HepG2 (cell line): ENCODE measurements at regions not wholly inside any gene's neighbourhood (a gene's known extent, or its start where the extent isn't known, plus 50 kb on each side); places are given as distances from the start of the nearest gene placed in this dataset.

Experiments
- ATAC-seq: fragments of 200-7000 bp; cut with Tn5 transposase; 3 replicates; pipeline ENCODE4 v1.9.1; 2020; ENCODE audit warnings: mild to moderate bottlenecking, moderate library complexity
- BruUV-seq: library from RNA; stranded (reverse); fragments of 400-500 nt; replicated peaks from 2 replicates; lab custom pipeline; 2021; lab: Mats Ljungman, UMichigan
- CTCF ChIA-PET: fragments of 300-600 bp; formaldehyde crosslinking; extraction: SDS; loops from one replicate; lab custom pipeline; 2021; ENCODE audit warnings: low total read pairs, inconsistent platforms, low intra/inter-chr PET ratio; lab: Yijun Ruan, JAX
- POLR2A ChIA-PET: fragments of 350-600 bp; sonication (Branson Sonifier 250); formaldehyde crosslinking; loops from one replicate; lab custom pipeline; 2020; ENCODE audit warnings: antibody characterized with exemption, inconsistent platforms; lab: Yijun Ruan, JAX
- DNase-seq: peaks from one replicate; pipeline ENCODE4 v3.0.0-alpha.2; 2015; ENCODE audit warnings: low spot score
- FAIRE-seq: peaks from 3 replicates; lab custom pipeline; 2011; peaks lifted over from hg19 to GRCh38; lab: Jason Lieb, UNC
- H2AFZ ChIP-seq: one replicate; pipeline ENCODE4 v1.6.1; 2011; ENCODE audit warnings: low read length, inconsistent platforms
- H3K27ac ChIP-seq: fragments of 300-600 bp; 3 replicates; pipeline ENCODE4 v1.8.0; 2011; ENCODE audit warnings: mixed run types, mild to moderate bottlenecking, mixed read lengths, low read length, inconsistent platforms; ENCODE audit not compliant: insufficient read depth; ENCODE audit errors: extremely low read length
- H3K27me3 ChIP-seq, 2 experiments: fragments of 200-600 bp in 1 of 2; 2 replicates in 1 of 2; 3 replicates in 1 of 2; pipeline versions ENCODE4 v1.6.0 to v1.8.0; 2011; ENCODE audit warnings: low read length in 2 of 2, mild to moderate bottlenecking in 2 of 2, moderate library complexity in 2 of 2, inconsistent platforms in 1 of 2; ENCODE audit not compliant: insufficient read depth in 2 of 2, control insufficient read depth in 1 of 2
- H3K36me3 ChIP-seq, 2 experiments: fragments of 200-600 bp in 1 of 2; replicated peaks in 1 of 2; 2 replicates in 1 of 2; 3 replicates in 1 of 2; pipeline versions ENCODE4 v1.5.1 to v1.8.0; 2011; ENCODE audit warnings: low read length in 2 of 2, inconsistent platforms in 1 of 2; ENCODE audit not compliant: insufficient read depth in 2 of 2, control insufficient read depth in 1 of 2
- H3K4me1 ChIP-seq: 2 replicates; pipeline ENCODE4 v1.5.1; 2012; ENCODE audit warnings: low read length, inconsistent platforms; ENCODE audit not compliant: insufficient read depth
- H3K4me2 ChIP-seq: 2 replicates; pipeline ENCODE4 v1.6.0; 2011; ENCODE audit warnings: low read depth, low read length, inconsistent platforms
- H3K4me3 ChIP-seq, 3 experiments: fragments of 200-600 bp in 1 of 3; sonication (generic), shearing (Covaris generic) in 1 of 3; replicated peaks in 1 of 3; 2 replicates each; pipeline ENCODE4 v1.5.1; 2011 to 2016; ENCODE audit warnings: low read length in 3 of 3, inconsistent platforms in 2 of 3, low read depth in 2 of 3, mild to moderate bottlenecking in 2 of 3, control low read depth in 1 of 3, mixed read lengths in 1 of 3; ENCODE audit not compliant: insufficient read depth in 1 of 3
- H3K79me2 ChIP-seq: one replicate; pipeline ENCODE4 v1.6.1; 2011; ENCODE audit warnings: low read length, inconsistent platforms; ENCODE audit not compliant: insufficient read depth
- H3K9ac ChIP-seq: 2 replicates; pipeline ENCODE4 v1.6.0; 2011; ENCODE audit warnings: mild to moderate bottlenecking, low read depth, low read length, inconsistent platforms; ENCODE audit not compliant: insufficient read depth
- H3K9me3 ChIP-seq: 2 replicates; pipeline ENCODE4 v1.5.1; 2012; ENCODE audit warnings: mild to moderate bottlenecking, low read length
- H4K20me1 ChIP-seq: 2 replicates; pipeline ENCODE4 v1.6.0; 2011; ENCODE audit warnings: inconsistent platforms, mild to moderate bottlenecking, low read length, moderate library complexity; ENCODE audit not compliant: insufficient read depth
- AFF4 ChIP-seq: sonication (generic); formaldehyde crosslinking; IDR thresholded peaks from 2 replicates; pipeline ENCODE4 v1.4.0; 2020; ENCODE audit warnings: missing genetic modification reagents
- AGO2 ChIP-seq: fragments of 200-400 bp; formaldehyde crosslinking; optimal IDR thresholded peaks from 2 replicates; pipeline ENCODE3; 2017; ENCODE audit warnings: mild to moderate bottlenecking, low read depth, low read length, moderate library complexity
- CENPBD1 ChIP-seq: sonication (generic); formaldehyde crosslinking; IDR thresholded peaks from 2 replicates; pipeline ENCODE4 v1.8.0; 2022; ENCODE audit warnings: missing genetic modification reagents, low read depth, mild to moderate bottlenecking, borderline replicate concordance
- HDAC6 ChIP-seq: fragments of 200-600 bp; sonication (generic); IDR thresholded peaks from 2 replicates; pipeline ENCODE4 v1.7.0; 2017; ENCODE audit warnings: mild to moderate bottlenecking, antibody characterized with exemption, low read length, low read depth
- HIVEP1 ChIP-seq: sonication (generic); formaldehyde crosslinking; IDR thresholded peaks from 2 replicates; pipeline ENCODE4 v1.4.0; 2020; ENCODE audit warnings: mild to moderate bottlenecking, missing genetic modification reagents
- ISL2 ChIP-seq: sonication (generic); formaldehyde crosslinking; IDR thresholded peaks from 2 replicates; pipeline ENCODE4 v1.5.0; 2020; ENCODE audit warnings: missing genetic modification reagents
- KDM2A ChIP-seq: sonication (generic); formaldehyde crosslinking; IDR thresholded peaks from 2 replicates; pipeline ENCODE4 v1.4.0; 2020; ENCODE audit warnings: low read depth, missing genetic modification reagents, borderline replicate concordance
- MYPOP ChIP-seq: sonication (generic); formaldehyde crosslinking; IDR thresholded peaks from 2 replicates; pipeline ENCODE4 v1.8.1; 2023; ENCODE audit warnings: mild to moderate bottlenecking, moderate library complexity, missing genetic modification reagents
- SMARCC2 ChIP-seq: fragments of 450-650 bp; IDR thresholded peaks from 2 replicates; pipeline ENCODE4 v1.6.1; 2017; ENCODE audit warnings: antibody characterized with exemption, mild to moderate bottlenecking
- THAP7 ChIP-seq: sonication (generic); formaldehyde crosslinking; IDR thresholded peaks from 2 replicates; pipeline ENCODE4 v1.8.1; 2023; ENCODE audit warnings: mild to moderate bottlenecking, missing genetic modification reagents
- ZNF121 ChIP-seq: sonication (generic); formaldehyde crosslinking; IDR thresholded peaks from 2 replicates; pipeline ENCODE4 v1.5.0; 2020; ENCODE audit warnings: mild to moderate bottlenecking, missing genetic modification reagents
- ZNF20 ChIP-seq: sonication (generic); formaldehyde crosslinking; IDR thresholded peaks from 2 replicates; pipeline ENCODE4 v1.4.0; 2020; ENCODE audit warnings: mild to moderate bottlenecking, moderate library complexity, missing genetic modification reagents
- ZNF704 ChIP-seq: sonication (generic); formaldehyde crosslinking; IDR thresholded peaks from 2 replicates; pipeline ENCODE4 v1.8.1; 2023; ENCODE audit warnings: mild to moderate bottlenecking, inconsistent platforms, moderate library complexity, missing genetic modification reagents, borderline replicate concordance
- ZNF724P ChIP-seq: sonication (generic); formaldehyde crosslinking; IDR thresholded peaks from 2 replicates; pipeline ENCODE4 v1.8.0; 2022; ENCODE audit warnings: missing genetic modification reagents, borderline replicate concordance
- ZNF746 ChIP-seq: sonication (generic); formaldehyde crosslinking; IDR thresholded peaks from 2 replicates; pipeline ENCODE4 v1.8.0; 2022; ENCODE audit warnings: mild to moderate bottlenecking, missing genetic modification reagents
- WGBS: methylation state at CpG from one replicate; pipeline ENCODE4 v1.1.6; 2017; ENCODE audit warnings: low lambda C conversion rate; 5-methylcytosine and 5-hydroxymethylcytosine counted together
- in situ Hi-C: cut with HindIII; loops from 2 replicates; pipeline ENCODE4 v1.10.0; 2017; ENCODE audit warnings: low pct_unique_long_range_greater_than_20kb; ENCODE audit not compliant: extremely low pct_ligation_motif_present
- intact Hi-C: fragments of 100-400 bp; cut with micrococcal nuclease; formaldehyde crosslinking; loops from one replicate; pipeline ENCODE4 v1.10.0; 2022; ENCODE audit not compliant: unreplicated experiment

GRCh38 chr2:147351784-147352183 lies 493.0 kb upstream of the ACVR2A start:
- no peaks in the 10 kb centered on the region for H3K27me3 ChIP-seq
- WGBS: 14% methylated on average over 5 of the region's 5 CpGs
- in situ Hi-C loops (no loop called here), intact Hi-C loops (no loop called here)
- CTCF ChIA-PET: no interaction called here
- ATAC-seq (no peak), FAIRE-seq (no peak), DNase-seq (no peak)
- H3K4me1 ChIP-seq: no peaks in the 10 kb centered on the region
- no peak overlapping the region for H3K27ac ChIP-seq
- H4K20me1 ChIP-seq: no peaks in the 10 kb centered on the region
- no peaks in the 10 kb centered on the region for H3K79me2 ChIP-seq
- no peak overlapping the region for H3K9ac ChIP-seq
- no peak overlapping the region for H2AFZ ChIP-seq
- H3K9me3 ChIP-seq: no peaks in the 10 kb centered on the region
- POLR2A ChIA-PET: no interaction called here
- H3K36me3 ChIP-seq: no peaks in the 10 kb centered on the region
- H3K4me3 ChIP-seq: no peak overlapping the region
- TF ChIP-seq KDM2A (no peak), ZNF724P (CRISPR knock-in tag) (no peak), SMARCC2 (no peak), AFF4 (CRISPR knock-in tag) (no peak), CENPBD1 (CRISPR knock-in tag) (no peak), HDAC6 (no peak), ZNF121 (CRISPR knock-in tag) (no peak), ISL2 (CRISPR knock-in tag) (no peak), AGO2 (no peak), ZNF704 (CRISPR knock-in tag) (no peak), HIVEP1 (CRISPR knock-in tag) (no peak), THAP7 (CRISPR knock-in tag) (no peak), ZNF20 (CRISPR knock-in tag) (no peak), ZNF746 (CRISPR knock-in tag) (no peak), MYPOP (CRISPR knock-in tag) (no peak)
- H3K4me2 ChIP-seq: no peak overlapping the region
- no TSS peak for BruUV-seq
